GM12878 (cell line): ENCODE measurements at regions not wholly inside any gene's neighbourhood (a gene's known extent, or its start where the extent isn't known, plus 50 kb on each side); places are given as distances from the start of the nearest gene placed in this dataset.

Experiments used
- ATF7 ChIP-seq: fragments of 450-650 bp; IDR thresholded peaks from 2 replicates; pipeline ENCODE4 v1.6.1; 2016; ENCODE audit warnings: low read depth, mild to moderate bottlenecking
- CREB1 ChIP-seq: IDR thresholded peaks from 2 replicates; pipeline ENCODE4 v1.6.1; 2012; ENCODE audit warnings: low read depth, mild to moderate bottlenecking, inconsistent platforms
- CTCF ChIP-seq, 3 experiments: IDR thresholded peaks in 2 of 3; conservative IDR thresholded peaks in 1 of 3; 2 replicates each; pipeline ENCODE4 v1.5.1; 2011; ENCODE audit warnings: low read depth in 3 of 3, low read length in 3 of 3, mild to moderate bottlenecking in 3 of 3, control low read depth in 2 of 3, moderate library complexity in 2 of 3, inconsistent platforms in 1 of 3, mixed read lengths in 1 of 3; ENCODE audit not compliant: control insufficient read depth in 2 of 3, insufficient read depth in 1 of 3; ENCODE audit errors: extremely low read depth in 1 of 3
- JUNB ChIP-seq: IDR thresholded peaks from 2 replicates; pipeline ENCODE4 v1.6.1; 2016; ENCODE audit warnings: antibody characterized with exemption, mild to moderate bottlenecking
- NFIC ChIP-seq: IDR thresholded peaks from 2 replicates; pipeline ENCODE4 v1.6.1; 2012; ENCODE audit warnings: low read depth, mild to moderate bottlenecking, inconsistent platforms, low read length, moderate library complexity
- POLR2A ChIP-seq: IDR thresholded peaks from 2 replicates; pipeline ENCODE4 v1.6.1; 2011; ENCODE audit warnings: low read depth, mild to moderate bottlenecking, low read length
- SIN3A ChIP-seq: IDR thresholded peaks from 2 replicates; pipeline ENCODE4 v1.6.1; 2012; ENCODE audit warnings: low read depth, low read length, improper control_type of control experiment
- SREBF2 ChIP-seq: IDR thresholded peaks from 2 replicates; pipeline ENCODE4 v1.6.1; 2012; ENCODE audit warnings: mild to moderate bottlenecking, low read length
- TAF1 ChIP-seq: IDR thresholded peaks from 2 replicates; pipeline ENCODE4 v1.6.1; 2011; ENCODE audit warnings: mild to moderate bottlenecking, low read depth, low read length, borderline replicate concordance
- YY1 ChIP-seq: IDR thresholded peaks from 2 replicates; pipeline ENCODE4 v1.6.1; 2011; ENCODE audit warnings: low read depth, mild to moderate bottlenecking, low read length
- ZBTB40 ChIP-seq: fragments of 450-650 bp; IDR thresholded peaks from 2 replicates; pipeline ENCODE4 v1.6.1; 2016; ENCODE audit warnings: mild to moderate bottlenecking, moderate library complexity, borderline replicate concordance

GRCh38 chr4:146033149-146033548 lies 94.5 kb upstream of the ZNF827 start:
- TF ChIP-seq CTCF (IDR thresholded peaks at IDR 0.05 in 2 of 3, conservative IDR thresholded peaks at IDR 0.05 in 1 of 3; ENCODE audit: control insufficient read depth in 2 of 3, extremely low read depth in 1 of 3, insufficient read depth in 1 of 3, low read depth in 3 of 3, low read length in 3 of 3) = no peak
- TF ChIP-seq ZBTB40 = no peak
- no peak for TF ChIP-seq TAF1
- TF ChIP-seq YY1 = no peak
- TF ChIP-seq NFIC = no peak
- TF ChIP-seq SIN3A = no peak
- no peak for TF ChIP-seq ATF7
- TF ChIP-seq JUNB = no peak
- no peak for TF ChIP-seq SREBF2
- TF ChIP-seq CREB1 = no peak
- no peak for TF ChIP-seq POLR2A
